ENCODE measurements at regions not wholly inside any gene's neighbourhood (a gene's known extent, or its start where the extent isn't known, plus 50 kb on each side); places are given as distances from the start of the nearest gene placed in this dataset.

- no peak for TF ChIP-seq TAF1 (IDR thresholded peaks at IDR 0.05; ENCODE audit: low read depth, low read length)
- no peak for TF ChIP-seq RNF2 (IDR thresholded peaks at IDR 0.05; ENCODE audit: borderline replicate concordance, low read depth, low read length, missing control alignments, poor library complexity, severe bottlenecking)
- no peak for TF ChIP-seq BACH1 (IDR thresholded peaks at IDR 0.05; ENCODE audit: low read length)
- TF ChIP-seq POLR2AphosphoS5 (IDR thresholded peaks at IDR 0.05; ENCODE audit: low read depth, low read length) = no peak
- TF ChIP-seq JUN (IDR thresholded peaks at IDR 0.05; ENCODE audit: low read depth, low read length) = no peak
- no peak for TF ChIP-seq RBBP5 (IDR thresholded peaks at IDR 0.05; ENCODE audit: borderline replicate concordance, low read depth, low read length)
- TF ChIP-seq SAP30 (IDR thresholded peaks at IDR 0.05; ENCODE audit: insufficient read depth, insufficient replicate concordance, low read length) = no peak
- TF ChIP-seq NANOG (IDR thresholded peaks at IDR 0.05; ENCODE audit: insufficient read depth, low read depth, low read length, poor library complexity, severe bottlenecking) = no peak
- no peak for TF ChIP-seq MAX (IDR thresholded peaks at IDR 0.05)
These were observed 107.5 kb upstream of the NSMCE3 start (continued) for GRCh38 chr15:29377161-29377560.

Measured in H1 (cell line).